Gastrocnemius medialis (tissue), 4 donors: ENCODE measurements at regions not wholly inside any gene's neighbourhood (a gene's known extent, or its start where the extent isn't known, plus 50 kb on each side); places are given as distances from the start of the nearest gene placed in this dataset.

Experiments used
- ATAC-seq, 2 donors: fragments of 150-250 bp; one replicate each; pipeline ENCODE4 v1.9.1; 2016
- DNase-seq, 2 donors: peaks; one replicate each; pipeline ENCODE4 v3.0.0-alpha.2; 2019
- H3K27ac ChIP-seq, 4 donors: fragments of 200-600 bp; sonication (generic); 1 replicate in 1 of 4; 2 replicates in 3 of 4; pipeline ENCODE4 v1.5.1; 2016 to 2018; ENCODE audit warnings: mild to moderate bottlenecking in 2 of 4, moderate library complexity in 1 of 4
- H3K27me3 ChIP-seq, 3 donors: fragments of 200-600 bp; sonication (generic) in 2 of 3; 1 replicate in 1 of 3; 2 replicates in 2 of 3; pipeline versions ENCODE4 v1.5.1 to v1.6.0; 2016 to 2019; ENCODE audit warnings: mild to moderate bottlenecking in 1 of 3, moderate library complexity in 1 of 3
- H3K36me3 ChIP-seq, 2 donors: fragments of 200-600 bp; sonication (generic) in 1 of 2; one replicate each; pipeline ENCODE4 v1.5.1; 2017 to 2018
- H3K4me1 ChIP-seq, 2 donors: fragments of 200-600 bp; sonication (generic) in 1 of 2; one replicate each; pipeline ENCODE4 v1.5.1; 2016 to 2017; ENCODE audit warnings: mild to moderate bottlenecking in 2 of 2
- H3K4me3 ChIP-seq, 4 donors: fragments of 200-600 bp; sonication (generic) in 3 of 4; 1 replicate in 1 of 4; 2 replicates in 3 of 4; pipeline ENCODE4 v1.5.1; 2016 to 2019; ENCODE audit warnings: mild to moderate bottlenecking in 2 of 4
- H3K9me3 ChIP-seq, 3 donors: fragments of 200-600 bp; sonication (generic) in 2 of 3; 1 replicate in 1 of 3; 2 replicates in 2 of 3; pipeline ENCODE4 v1.5.1; 2016 to 2019
- POLR2A ChIP-seq, 2 donors: fragments of 450-650 bp; IDR thresholded peaks; one replicate each; pipeline ENCODE4 v1.6.1; 2017; ENCODE audit warnings: antibody characterized with exemption in 2 of 2, mild to moderate bottlenecking in 2 of 2, moderate library complexity in 2 of 2
- in situ Hi-C, 4 donors: fragments of 200-750 bp; cut with MboI; loops; one replicate each; pipeline versions ENCODE4 v1.15.0 to v1.8.0; 2017; ENCODE audit warnings: low sequenced_read_pairs in 4 of 4
- intact Hi-C: fragments of 100-400 bp; cut with DNase I; formaldehyde crosslinking; loops from one replicate; pipeline ENCODE4 v1.15.1; 2023; ENCODE audit warnings: low total_unique reads
- TF ChIP-seq, protein P1 (sequence below), 5 experiments: fragments of 450-650 bp in 3 of 5; fragments of 200-600 bp in 2 of 5; sonication (generic) in 2 of 5; IDR thresholded peaks in 4 of 5; conservative IDR thresholded peaks in 1 of 5; 1 replicate in 4 of 5; 2 replicates in 1 of 5; pipeline ENCODE4 v1.5.1; 2016 to 2019; ENCODE audit warnings: antibody characterized with exemption in 5 of 5, mild to moderate bottlenecking in 3 of 5, moderate library complexity in 3 of 5

DNA sequence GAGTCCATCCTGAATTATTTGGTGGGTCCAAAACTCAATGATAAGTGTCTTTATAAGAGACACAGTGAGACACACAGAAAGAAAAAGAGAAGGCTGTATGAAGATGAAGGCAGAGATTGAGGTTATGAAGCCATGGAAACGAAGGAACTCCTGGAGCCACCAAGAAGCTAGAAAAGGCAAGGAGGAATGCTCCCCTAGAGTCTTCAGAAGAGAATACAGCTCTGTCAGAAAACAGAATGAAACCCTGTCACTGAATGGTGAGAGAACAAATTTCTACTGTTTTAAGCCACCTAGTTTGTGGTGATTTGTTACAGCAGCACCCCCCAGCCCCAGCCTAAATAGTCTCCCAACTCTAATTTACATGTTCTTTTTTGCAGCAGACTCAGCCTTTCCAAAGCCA is 635.1 kb downstream of the EPHA7 start:
- no peak overlapping the region for H3K4me3 ChIP-seq
- in situ Hi-C loops (no loop called here), intact Hi-C loops (no loop called here)
- TF ChIP-seq POLR2A (IDR thresholded peaks at IDR 0.05), result no peak
- TF ChIP-seq, protein P1, sequence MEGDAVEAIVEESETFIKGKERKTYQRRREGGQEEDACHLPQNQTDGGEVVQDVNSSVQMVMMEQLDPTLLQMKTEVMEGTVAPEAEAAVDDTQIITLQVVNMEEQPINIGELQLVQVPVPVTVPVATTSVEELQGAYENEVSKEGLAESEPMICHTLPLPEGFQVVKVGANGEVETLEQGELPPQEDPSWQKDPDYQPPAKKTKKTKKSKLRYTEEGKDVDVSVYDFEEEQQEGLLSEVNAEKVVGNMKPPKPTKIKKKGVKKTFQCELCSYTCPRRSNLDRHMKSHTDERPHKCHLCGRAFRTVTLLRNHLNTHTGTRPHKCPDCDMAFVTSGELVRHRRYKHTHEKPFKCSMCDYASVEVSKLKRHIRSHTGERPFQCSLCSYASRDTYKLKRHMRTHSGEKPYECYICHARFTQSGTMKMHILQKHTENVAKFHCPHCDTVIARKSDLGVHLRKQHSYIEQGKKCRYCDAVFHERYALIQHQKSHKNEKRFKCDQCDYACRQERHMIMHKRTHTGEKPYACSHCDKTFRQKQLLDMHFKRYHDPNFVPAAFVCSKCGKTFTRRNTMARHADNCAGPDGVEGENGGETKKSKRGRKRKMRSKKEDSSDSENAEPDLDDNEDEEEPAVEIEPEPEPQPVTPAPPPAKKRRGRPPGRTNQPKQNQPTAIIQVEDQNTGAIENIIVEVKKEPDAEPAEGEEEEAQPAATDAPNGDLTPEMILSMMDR (IDR thresholded peaks at IDR 0.05 in 4 of 5, conservative IDR thresholded peaks at IDR 0.05 in 1 of 5), result no peak
- no peaks in the 10 kb centered on the region for H3K27me3 ChIP-seq
- H3K4me1 ChIP-seq, result no peaks in the 10 kb centered on the region
- DNase-seq (no peak), ATAC-seq (no peak)
- H3K9me3 ChIP-seq, result no peaks in the 10 kb centered on the region
- no peaks in the 10 kb centered on the region for H3K36me3 ChIP-seq
- H3K27ac ChIP-seq, result no peak overlapping the region

DNA sequence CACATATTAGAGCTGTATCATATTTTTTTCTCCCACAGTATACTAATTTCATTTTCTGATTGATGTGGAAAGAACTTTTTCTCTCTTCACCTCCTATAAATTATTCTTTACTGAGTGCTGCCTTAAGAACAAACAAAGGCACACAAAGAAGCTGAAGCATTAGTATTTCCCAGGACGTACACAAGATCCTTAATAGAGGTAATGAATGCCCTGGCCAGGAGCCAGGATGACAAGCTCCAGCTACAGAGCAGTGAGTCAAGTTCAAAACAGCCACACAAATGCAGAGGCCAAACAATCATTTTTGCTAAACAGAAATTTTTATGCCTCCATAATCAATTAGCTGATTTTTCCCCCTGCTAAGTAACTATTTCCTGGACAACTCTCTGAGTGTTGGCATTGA is 639.6 kb downstream of the EPHA7 start:
- TF ChIP-seq POLR2A (IDR thresholded peaks at IDR 0.05), result no peak
- TF ChIP-seq, protein P1 (IDR thresholded peaks at IDR 0.05 in 4 of 5, conservative IDR thresholded peaks at IDR 0.05 in 1 of 5), result no peak
- Histone ChIP-seq H3K4me3 (no peak overlapping the region), H3K4me1 (no peaks in the 10 kb centered on the region), H3K9me3 (no peaks in the 10 kb centered on the region), H3K27ac (no peak overlapping the region), H3K27me3 (no peaks in the 10 kb centered on the region), H3K36me3 (no peaks in the 10 kb centered on the region)
- intact Hi-C loops (no loop called here), in situ Hi-C loops (no loop called here)
- DNase-seq (no peak), ATAC-seq (no peak)

DNA sequence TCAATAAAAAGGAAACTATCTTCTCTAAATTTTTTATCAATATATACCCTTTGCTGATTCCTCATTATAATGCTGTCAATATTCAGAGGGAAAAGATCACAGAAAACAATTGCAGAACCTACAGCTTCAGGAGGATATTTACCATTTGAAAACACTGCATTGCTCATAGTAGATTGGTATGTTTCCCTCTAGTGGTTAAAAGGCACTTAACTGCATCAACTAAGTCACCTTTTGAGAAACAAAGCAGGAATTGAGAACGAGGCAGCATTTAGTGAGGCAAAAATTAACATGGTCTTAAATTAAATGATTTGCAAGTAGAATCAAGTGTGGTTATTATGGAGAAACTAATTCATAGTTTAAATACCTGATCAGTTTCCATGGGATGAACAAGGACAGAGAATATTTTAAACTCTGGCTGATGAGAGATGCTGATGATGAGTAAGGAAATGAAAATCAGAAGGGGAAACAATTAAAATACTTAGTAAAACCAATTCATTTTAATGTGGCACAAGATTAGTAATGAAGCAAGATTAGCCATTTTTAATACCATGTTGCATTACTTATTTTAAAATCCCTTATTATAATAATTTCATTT is 642.1 kb downstream of the EPHA7 start:
- Histone ChIP-seq H3K4me1 (no peaks in the 10 kb centered on the region), H3K4me3 (no peak overlapping the region), H3K36me3 (no peaks in the 10 kb centered on the region), H3K27me3 (no peaks in the 10 kb centered on the region), H3K9me3 (no peaks in the 10 kb centered on the region), H3K27ac (no peak overlapping the region)
- TF ChIP-seq POLR2A (IDR thresholded peaks at IDR 0.05), result no peak
- TF ChIP-seq, protein P1 (IDR thresholded peaks at IDR 0.05 in 4 of 5, conservative IDR thresholded peaks at IDR 0.05 in 1 of 5), result no peak
- DNase-seq, result no peak
- in situ Hi-C loops (no loop called here), intact Hi-C loops (no loop called here)
- no peak for ATAC-seq

DNA sequence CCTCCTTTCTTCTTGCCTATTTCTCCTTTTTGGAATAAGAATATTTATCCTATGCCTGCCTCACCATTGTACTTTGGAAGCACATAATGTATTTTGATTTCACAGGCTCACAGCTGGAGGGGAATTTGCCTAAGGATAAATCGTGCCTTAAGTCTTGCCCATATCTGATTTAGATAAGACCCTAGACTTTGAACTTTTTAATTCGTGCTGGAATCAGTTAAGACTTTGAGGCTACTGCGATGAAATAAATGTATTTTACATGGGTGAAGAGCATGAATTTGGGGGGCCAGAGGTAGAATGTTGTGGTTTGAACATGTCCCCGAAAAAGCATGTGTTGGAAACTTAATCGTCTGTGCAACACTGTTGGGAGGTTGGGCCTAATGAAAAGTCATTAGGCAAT is 648.8 kb downstream of the EPHA7 start:
- H3K27ac ChIP-seq, result no peak overlapping the region
- TF ChIP-seq, protein P1 (IDR thresholded peaks at IDR 0.05 in 4 of 5, conservative IDR thresholded peaks at IDR 0.05 in 1 of 5), result no peak
- TF ChIP-seq POLR2A (IDR thresholded peaks at IDR 0.05), result no peak
- H3K4me1 ChIP-seq, result no peaks in the 10 kb centered on the region
- ATAC-seq, result no peak
- no peaks in the 10 kb centered on the region for H3K36me3 ChIP-seq
- in situ Hi-C loops, result no loop called here
- no peaks in the 10 kb centered on the region for H3K9me3 ChIP-seq
- H3K27me3 ChIP-seq, result no peaks in the 10 kb centered on the region
- intact Hi-C loops, result no loop called here
- no peak overlapping the region for H3K4me3 ChIP-seq
- DNase-seq, result no peak

DNA sequence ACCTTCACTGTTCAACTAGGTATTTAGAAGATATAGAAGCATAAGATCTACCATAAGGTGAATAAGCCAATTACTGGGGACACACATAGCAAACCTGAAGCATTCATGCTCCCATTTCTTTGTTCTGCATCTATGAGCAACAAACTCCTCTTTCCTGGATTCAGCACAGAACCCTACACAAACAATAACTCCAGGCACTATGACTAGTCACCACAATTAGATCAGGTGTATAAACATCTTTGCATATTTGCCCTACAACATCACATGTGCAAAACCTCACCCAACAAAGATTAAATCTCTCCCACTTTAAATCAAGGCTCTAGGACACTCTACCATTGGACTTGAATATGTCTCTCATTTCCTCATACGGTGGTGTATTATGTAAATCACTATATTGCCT is 652.3 kb downstream of the EPHA7 start:
- no peaks in the 10 kb centered on the region for H3K27me3 ChIP-seq
- intact Hi-C loops (no loop called here), in situ Hi-C loops (no loop called here)
- H3K36me3 ChIP-seq, result no peaks in the 10 kb centered on the region
- no peak for ATAC-seq
- no peak for DNase-seq
- H3K4me3 ChIP-seq, result no peak overlapping the region
- H3K27ac ChIP-seq, result no peak overlapping the region
- no peaks in the 10 kb centered on the region for H3K4me1 ChIP-seq
- TF ChIP-seq, protein P1 (IDR thresholded peaks at IDR 0.05 in 4 of 5, conservative IDR thresholded peaks at IDR 0.05 in 1 of 5), result no peak
- no peak for TF ChIP-seq POLR2A (IDR thresholded peaks at IDR 0.05)
- no peaks in the 10 kb centered on the region for H3K9me3 ChIP-seq
